H9 (cell line): ENCODE measurements at regions not wholly inside any gene's neighbourhood (a gene's known extent, or its start where the extent isn't known, plus 50 kb on each side); places are given as distances from the start of the nearest gene placed in this dataset.
A peak's percentile ranks its signal among the peaks of the same experiment; 100 is the strongest.

Experiments used
- DNase-seq: peaks from one replicate; pipeline ENCODE4 v3.0.0-alpha.2; 2017
- H2AFZ ChIP-seq: one replicate; pipeline ENCODE4 v1.6.1; 2013; ENCODE audit warnings: mild to moderate bottlenecking, low read length, control low read depth, moderate library complexity
- H2AK5ac ChIP-seq: 2 replicates; pipeline ENCODE4 v1.6.1; 2013; ENCODE audit warnings: low read length, control low read depth, mixed read lengths; ENCODE audit not compliant: insufficient read length
- H2BK120ac ChIP-seq: one replicate; pipeline ENCODE4 v1.6.1; 2013; ENCODE audit warnings: low read depth, mild to moderate bottlenecking, low read length, control low read depth, inconsistent platforms; ENCODE audit not compliant: poor library complexity, severe bottlenecking
- H2BK12ac ChIP-seq: 2 replicates; pipeline ENCODE4 v1.6.1; 2013; ENCODE audit warnings: low read length, control low read depth, mixed read lengths, low read depth; ENCODE audit not compliant: insufficient read length
- H2BK15ac ChIP-seq: 2 replicates; pipeline ENCODE4 v1.6.1; 2013; ENCODE audit warnings: low read depth, low read length, control low read depth
- H2BK20ac ChIP-seq: one replicate; pipeline ENCODE4 v1.6.1; 2013; ENCODE audit warnings: low read depth, mild to moderate bottlenecking, low read length, control low read depth, inconsistent platforms; ENCODE audit not compliant: poor library complexity, severe bottlenecking
- H2BK5ac ChIP-seq: 2 replicates; pipeline ENCODE4 v1.6.1; 2013; ENCODE audit warnings: low read length, control low read depth, mixed read lengths; ENCODE audit not compliant: insufficient read length
- H3K14ac ChIP-seq: 2 replicates; pipeline ENCODE4 v1.6.1; 2013; ENCODE audit warnings: low read length, control low read depth; ENCODE audit not compliant: insufficient read depth
- H3K18ac ChIP-seq: 2 replicates; pipeline ENCODE4 v1.6.1; 2013; ENCODE audit warnings: low read depth, mild to moderate bottlenecking, mixed read lengths, low read length, control low read depth; ENCODE audit not compliant: insufficient read length
- H3K23ac ChIP-seq: 2 replicates; pipeline ENCODE4 v1.6.1; 2013; ENCODE audit warnings: low read length, control low read depth, mixed read lengths, low read depth; ENCODE audit not compliant: insufficient read length
- H3K23me2 ChIP-seq: 2 replicates; pipeline ENCODE4 v1.6.1; 2013; ENCODE audit warnings: low read depth, mild to moderate bottlenecking, mixed read lengths, low read length, control low read depth; ENCODE audit not compliant: insufficient read length, poor library complexity, severe bottlenecking
- H3K27ac ChIP-seq: 2 replicates; pipeline ENCODE4 v1.5.1; 2013; ENCODE audit warnings: low read length, control low read depth, mixed read lengths, low read depth; ENCODE audit not compliant: insufficient read length
- H3K27me3 ChIP-seq: 2 replicates; pipeline ENCODE4 v1.6.1; 2013; ENCODE audit warnings: low read length, control low read depth, inconsistent platforms; ENCODE audit not compliant: insufficient read depth
- H3K4ac ChIP-seq: 2 replicates; pipeline ENCODE4 v1.6.1; 2013; ENCODE audit warnings: low read depth, mild to moderate bottlenecking, control low read depth, inconsistent platforms, low read length, moderate library complexity
- H3K4me1 ChIP-seq: 2 replicates; pipeline ENCODE4 v1.6.1; 2013; ENCODE audit warnings: low read length, control low read depth, inconsistent platforms; ENCODE audit not compliant: insufficient read depth
- H3K4me2 ChIP-seq: 2 replicates; pipeline ENCODE4 v1.6.1; 2013; ENCODE audit warnings: low read length, control low read depth, mixed read lengths; ENCODE audit not compliant: insufficient read length, insufficient read depth
- H3K56ac ChIP-seq: 2 replicates; pipeline ENCODE4 v1.6.1; 2013; ENCODE audit warnings: low read depth, mild to moderate bottlenecking, mixed read lengths, low read length, control low read depth; ENCODE audit not compliant: insufficient read length
- H3K79me1 ChIP-seq: 2 replicates; pipeline ENCODE4 v1.6.1; 2013; ENCODE audit warnings: low read depth, mild to moderate bottlenecking, moderate library complexity, low read length, control low read depth, inconsistent platforms; ENCODE audit not compliant: insufficient read depth, poor library complexity, severe bottlenecking
- H3K79me2 ChIP-seq: 2 replicates; pipeline ENCODE4 v1.6.1; 2013; ENCODE audit warnings: low read length, control low read depth, inconsistent platforms; ENCODE audit not compliant: insufficient read depth
- H3K9ac ChIP-seq: 2 replicates; pipeline ENCODE4 v1.6.1; 2013; ENCODE audit warnings: low read length, control low read depth, mixed read lengths; ENCODE audit not compliant: insufficient read length; ENCODE audit errors: extremely low read depth
- H3K9me3 ChIP-seq: one replicate; pipeline ENCODE4 v1.6.1; 2013; ENCODE audit warnings: low read depth, low read length, inconsistent platforms; ENCODE audit not compliant: control insufficient read depth
- H3T11ph ChIP-seq: one replicate; pipeline ENCODE4 v1.6.1; 2013; ENCODE audit warnings: mild to moderate bottlenecking, low read length, control low read depth, inconsistent platforms
- H4K20me1 ChIP-seq: one replicate; pipeline ENCODE4 v1.6.1; 2013; ENCODE audit not compliant: control insufficient read depth, insufficient read length, insufficient read depth
- H4K5ac ChIP-seq: 2 replicates; pipeline ENCODE4 v1.6.1; 2013; ENCODE audit warnings: low read depth, mild to moderate bottlenecking, mixed read lengths, low read length, control low read depth; ENCODE audit not compliant: insufficient read length
- H4K8ac ChIP-seq: replicated peaks from 2 replicates; pipeline ENCODE4 v1.6.1; 2013; ENCODE audit warnings: low read length, control low read depth, mixed read lengths, low read depth; ENCODE audit not compliant: insufficient read length
- H4K91ac ChIP-seq: 2 replicates; pipeline ENCODE4 v1.6.1; 2013; ENCODE audit warnings: low read depth, mild to moderate bottlenecking, moderate library complexity, mixed read lengths, low read length, control low read depth; ENCODE audit not compliant: insufficient read length
- H3K27ac Mint-ChIP-seq, 3 experiments: 2 replicates in 2 of 3; 3 replicates in 1 of 3; pipeline ENCODE4 v1.8.0; 2020 to 2021; ENCODE audit warnings: mixed read lengths in 3 of 3, mild to moderate bottlenecking in 1 of 3, moderate library complexity in 1 of 3
- H3K27me3 Mint-ChIP-seq: 2 replicates; pipeline ENCODE4 v1.8.0; 2021; ENCODE audit warnings: low read depth, mild to moderate bottlenecking, moderate library complexity, mixed read lengths
- H3K36me3 Mint-ChIP-seq, 3 experiments: 2 replicates in 2 of 3; 3 replicates in 1 of 3; pipeline ENCODE4 v1.8.0; 2020 to 2021; ENCODE audit warnings: low read depth in 3 of 3, mixed read lengths in 3 of 3; ENCODE audit not compliant: insufficient read depth in 1 of 3
- H3K4me1 Mint-ChIP-seq, 2 experiments: 2 replicates each; pipeline ENCODE4 v1.8.0; 2020; ENCODE audit warnings: mixed read lengths in 2 of 2
- H3K4me3 Mint-ChIP-seq, 2 experiments: 2 replicates in 1 of 2; 3 replicates in 1 of 2; pipeline ENCODE4 v1.8.0; 2020 to 2021; ENCODE audit warnings: mild to moderate bottlenecking in 2 of 2, mixed read lengths in 2 of 2, moderate library complexity in 1 of 2
- H3K9me3 Mint-ChIP-seq, 2 experiments: 2 replicates in 1 of 2; 3 replicates in 1 of 2; pipeline ENCODE4 v1.8.0; 2020; ENCODE audit warnings: mild to moderate bottlenecking in 2 of 2, mixed read lengths in 2 of 2, moderate library complexity in 1 of 2
- CTCF ChIP-seq: fragments of 200-600 bp; sonication (generic); conservative IDR thresholded peaks from 3 replicates; pipeline ENCODE4 v1.8.0; 2021; ENCODE audit warnings: antibody characterized with exemption, mild to moderate bottlenecking
- WGBS: extraction: QIAGEN DNeasy Blood & Tissue Kit; methylation state at CpG from one replicate; pipeline ENCODE4 v1.1.7; 2013; ENCODE audit warnings: missing lambda C conversion rate, low lambda C conversion rate, mixed read lengths; ENCODE audit not compliant: insufficient read length; ENCODE audit errors: extremely low coverage; 5-methylcytosine and 5-hydroxymethylcytosine counted together

- Histone ChIP-seq H2AK5ac (no peak overlapping the region), H4K20me1 (no peaks in the 10 kb centered on the region), H3K9me3 (no peaks in the 10 kb centered on the region), H3K18ac (no peak overlapping the region), H3K4ac (no peak overlapping the region), H3K79me2 (no peaks in the 10 kb centered on the region), H3K4me1 (no peaks in the 10 kb centered on the region), H3K23ac (no peak overlapping the region), H4K5ac (no peak overlapping the region), H3K27me3 (no peaks in the 10 kb centered on the region), H3T11ph (no peak overlapping the region), H4K8ac (no peak overlapping the region), H2BK20ac (no peak overlapping the region), H2BK15ac (peak overlapping the region; percentile 7; the same call in 1 of the 2 replicates), H4K91ac (no peak overlapping the region), H2BK5ac (no peak overlapping the region), H2AFZ (no peak overlapping the region), H3K14ac (no peak overlapping the region; the same call in 1 of the 2 replicates), H3K23me2 (peaks cover 2% of the 10 kb centered on the region), H2BK120ac (no peak overlapping the region), H3K27ac (no peak overlapping the region), H3K56ac (no peak overlapping the region), H2BK12ac (no peak overlapping the region), H3K9ac (no peak overlapping the region), H3K79me1 (no peaks in the 10 kb centered on the region), H3K4me2 (no peak overlapping the region)
- DNase-seq = no peak
- TF ChIP-seq CTCF = no peak
- no peak overlapping the region; a peak in 1 of 7 replicates for H3K27ac Mint-ChIP-seq
- peak overlapping the region in 1 of 2 experiments; percentile 67; a peak in 1 of 5 replicates for H3K4me3 Mint-ChIP-seq
- H3K9me3 Mint-ChIP-seq = no peaks in the 10 kb centered on the region
- H3K4me1 Mint-ChIP-seq = peaks cover 10 to 32% of the 10 kb centered on the region in 2 experiments
- no peaks in the 10 kb centered on the region for H3K36me3 Mint-ChIP-seq
- WGBS = no CpG with 5 or more reads among the region's 14 CpGs
- peaks cover 18% of the 10 kb centered on the region for H3K27me3 Mint-ChIP-seq
These were observed 91.7 kb upstream of the MBOAT2 start for GRCh38 chr2:9095226-9095625.
